HUES64 (cell line): ENCODE measurements at regions not wholly inside any gene's neighbourhood (a gene's known extent, or its start where the extent isn't known, plus 50 kb on each side); places are given as distances from the start of the nearest gene placed in this dataset.

Experiments used
- H3K27ac ChIP-seq: 2 replicates; pipeline ENCODE4 v1.7.0; 2013; ENCODE audit warnings: low read depth, low read length, inconsistent platforms
- H3K27me3 ChIP-seq: 2 replicates; pipeline ENCODE4 v1.6.1; 2013; ENCODE audit warnings: mild to moderate bottlenecking, low read length; ENCODE audit not compliant: insufficient read depth
- H3K36me3 ChIP-seq: 2 replicates; pipeline ENCODE4 v1.6.1; 2013; ENCODE audit warnings: mild to moderate bottlenecking, low read length; ENCODE audit not compliant: insufficient read depth
- H3K4me1 ChIP-seq: 2 replicates; pipeline ENCODE4 v1.6.1; 2013; ENCODE audit warnings: mild to moderate bottlenecking, low read length, moderate library complexity; ENCODE audit not compliant: insufficient read depth
- H3K4me3 ChIP-seq: 2 replicates; pipeline ENCODE4 v1.5.1; 2013; ENCODE audit warnings: mild to moderate bottlenecking, low read length, moderate library complexity
- H3K9ac ChIP-seq: 2 replicates; pipeline ENCODE4 v1.6.1; 2013; ENCODE audit warnings: mild to moderate bottlenecking, low read depth, low read length
- H3K9me3 ChIP-seq: 2 replicates; pipeline ENCODE4 v1.6.1; 2013; ENCODE audit warnings: low read depth, low read length; ENCODE audit not compliant: insufficient read depth
- WGBS: fragments of 150-250, 120-280 bp; methylation state at CpG from one replicate; pipeline ENCODE4 v1.1.7; 2013; ENCODE audit warnings: missing lambda C conversion rate; 5-methylcytosine and 5-hydroxymethylcytosine counted together

DNA sequence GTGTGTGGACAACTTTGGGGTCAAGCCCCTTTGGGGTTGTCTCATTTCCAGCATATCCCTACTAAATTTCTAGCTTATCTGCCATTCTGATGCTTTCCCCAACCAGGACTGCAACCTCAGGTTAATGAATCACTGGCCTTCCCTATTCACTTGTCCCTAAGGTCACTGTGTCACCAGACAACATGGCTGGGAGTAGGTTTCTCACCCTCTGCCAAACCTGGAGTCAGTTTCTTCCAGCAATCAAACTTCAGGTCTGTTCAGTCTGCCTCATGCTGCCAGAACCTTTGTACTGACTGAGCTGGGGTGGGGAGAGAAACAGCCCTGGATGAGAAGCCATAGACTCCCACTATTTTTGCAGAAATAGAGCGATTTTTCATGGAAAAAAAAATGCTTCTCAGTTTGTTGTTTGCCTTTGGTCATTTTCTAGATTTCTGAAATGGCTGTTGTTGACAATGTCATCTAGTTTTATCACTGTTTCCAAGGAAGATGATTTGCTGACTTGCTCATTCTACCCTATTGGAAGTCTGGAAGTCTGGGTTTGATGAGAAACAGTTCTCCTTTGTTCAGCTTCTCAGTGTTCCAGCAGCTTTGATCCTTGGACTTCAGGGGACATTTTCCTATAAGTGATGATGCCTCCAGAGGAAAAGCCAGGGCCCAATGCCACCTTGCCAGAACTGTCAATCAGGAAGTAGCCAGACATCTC, 74.8 kb upstream of the IL12A start:
- H3K4me3 ChIP-seq: no peak overlapping the region
- H3K27ac ChIP-seq: no peak overlapping the region
- no peaks in the 10 kb centered on the region for H3K27me3 ChIP-seq
- no peaks in the 10 kb centered on the region for H3K4me1 ChIP-seq
- H3K9ac ChIP-seq: no peak overlapping the region
- 92% methylated on average over 1 of the region's 1 CpG for WGBS
- no peaks in the 10 kb centered on the region for H3K36me3 ChIP-seq
- H3K9me3 ChIP-seq: no peaks in the 10 kb centered on the region

DNA sequence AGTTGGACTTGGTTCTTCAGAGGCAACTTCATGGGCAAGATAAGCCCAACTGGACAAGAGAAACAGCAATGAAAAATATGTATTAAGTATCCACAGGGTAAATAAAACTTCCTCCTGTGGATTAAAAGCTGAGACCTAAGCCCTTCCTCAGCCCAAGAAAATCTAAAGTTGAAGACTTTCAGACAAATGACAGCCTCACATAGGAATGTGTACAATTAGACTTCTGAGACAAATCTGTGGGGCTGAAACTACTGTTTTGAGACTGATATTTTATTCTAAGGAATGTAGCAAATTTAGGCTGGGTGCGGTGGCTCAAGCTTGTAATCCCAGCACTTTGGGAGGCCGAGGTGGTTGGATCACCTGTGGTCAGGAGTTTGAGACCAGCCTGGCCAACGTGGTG, 74.2 kb upstream of the IL12A start:
- no peak overlapping the region for H3K9ac ChIP-seq
- no peak overlapping the region for H3K4me3 ChIP-seq
- no peaks in the 10 kb centered on the region for H3K4me1 ChIP-seq
- no peak overlapping the region for H3K27ac ChIP-seq
- H3K9me3 ChIP-seq: no peaks in the 10 kb centered on the region
- no peaks in the 10 kb centered on the region for H3K27me3 ChIP-seq
- H3K36me3 ChIP-seq: no peaks in the 10 kb centered on the region
- WGBS: 88% methylated on average over 3 of the region's 3 CpGs

- Histone ChIP-seq H3K4me1 (no peaks in the 10 kb centered on the region), H3K27me3 (no peaks in the 10 kb centered on the region), H3K9ac (no peak overlapping the region), H3K9me3 (no peaks in the 10 kb centered on the region), H3K4me3 (no peak overlapping the region), H3K27ac (no peak overlapping the region), H3K36me3 (no peaks in the 10 kb centered on the region)
- 96% methylated on average over 1 of the region's 2 CpGs for WGBS
These were observed 72.6 kb upstream of the IL12A start for GRCh38 chr3:159916052-159916451.

DNA sequence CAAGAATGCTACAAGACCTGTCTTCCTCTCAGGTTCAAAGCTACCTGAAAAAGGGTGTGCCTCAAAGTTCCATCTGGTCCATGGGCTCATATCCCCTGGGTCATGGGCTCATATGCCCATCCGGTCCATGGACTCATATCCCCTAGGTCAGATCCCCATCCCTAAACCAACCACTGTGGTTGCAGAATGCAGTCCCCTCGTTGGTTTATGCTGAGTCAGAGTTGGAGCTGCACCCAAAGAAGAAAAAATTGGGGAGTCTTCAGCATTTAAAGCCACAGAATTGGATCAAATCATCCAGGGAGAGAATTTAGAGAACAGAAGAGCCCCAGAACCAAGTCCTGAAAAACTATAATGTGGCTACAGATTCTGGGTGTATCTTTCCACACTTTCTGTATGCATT, 71.5 kb upstream of the IL12A start:
- H3K9ac ChIP-seq: no peak overlapping the region
- no peaks in the 10 kb centered on the region for H3K27me3 ChIP-seq
- no peaks in the 10 kb centered on the region for H3K4me1 ChIP-seq
- 99% methylated on average over 2 of the region's 2 CpGs for WGBS
- H3K36me3 ChIP-seq: no peaks in the 10 kb centered on the region
- H3K27ac ChIP-seq: no peak overlapping the region
- H3K9me3 ChIP-seq: no peaks in the 10 kb centered on the region
- H3K4me3 ChIP-seq: no peak overlapping the region

DNA sequence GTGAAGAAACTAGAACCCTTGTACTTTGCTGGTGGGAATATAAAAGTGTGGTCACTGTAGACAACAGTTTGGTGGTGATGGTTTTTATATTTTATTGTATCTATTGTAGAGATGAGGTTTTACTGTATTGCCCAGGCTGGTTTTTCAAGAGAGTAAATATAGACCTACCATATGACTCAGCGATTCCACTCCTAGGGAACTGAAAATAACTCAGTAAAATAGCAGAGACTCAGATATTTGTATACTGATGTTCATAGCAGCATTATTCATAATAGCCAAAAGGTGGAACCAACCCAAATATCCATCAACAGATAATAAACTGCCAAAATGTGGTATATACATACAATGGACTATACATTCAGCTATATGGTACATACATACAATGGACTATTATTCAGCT, 68.8 kb upstream of the IL12A start:
- no peak overlapping the region for H3K27ac ChIP-seq
- H3K9ac ChIP-seq: no peak overlapping the region
- no CpG with 5 or more reads among the region's 1 CpG for WGBS
- H3K36me3 ChIP-seq: no peaks in the 10 kb centered on the region
- H3K27me3 ChIP-seq: no peaks in the 10 kb centered on the region
- no peaks in the 10 kb centered on the region for H3K9me3 ChIP-seq
- H3K4me1 ChIP-seq: no peaks in the 10 kb centered on the region
- no peak overlapping the region for H3K4me3 ChIP-seq

GRCh38 chr3:159922193-159922840, 66.3 kb upstream of the IL12A start:
- 90% methylated on average over 2 of the region's 4 CpGs for WGBS
- Histone ChIP-seq H3K4me3 (no peak overlapping the region), H3K9ac (no peak overlapping the region), H3K36me3 (no peaks in the 10 kb centered on the region), H3K27me3 (no peaks in the 10 kb centered on the region), H3K4me1 (no peaks in the 10 kb centered on the region), H3K27ac (no peak overlapping the region), H3K9me3 (no peaks in the 10 kb centered on the region)

DNA sequence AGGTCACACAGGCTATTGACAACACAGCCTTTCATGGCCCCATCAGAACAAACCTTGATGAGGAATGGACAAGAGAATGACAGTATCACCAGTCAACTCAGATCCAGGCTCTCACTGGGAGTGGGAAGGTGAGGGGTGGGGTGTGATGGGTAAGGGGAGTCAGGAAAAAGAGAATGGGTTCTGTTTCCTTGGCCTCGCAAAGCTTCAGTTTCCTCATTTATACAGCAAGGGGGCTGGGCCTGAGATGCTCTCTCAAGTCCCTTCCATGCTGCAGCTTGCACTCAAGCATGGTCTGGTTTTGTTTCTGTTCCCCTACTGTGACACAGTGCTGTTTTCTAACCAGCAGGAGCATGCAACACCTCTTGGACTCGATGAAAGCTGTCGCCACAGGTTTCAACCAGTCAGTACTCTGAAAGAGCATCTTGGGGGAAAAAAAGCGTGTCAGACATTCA, 65.7 kb upstream of the IL12A start:
- H3K4me1 ChIP-seq: no peaks in the 10 kb centered on the region
- WGBS: 94% methylated on average over 4 of the region's 4 CpGs
- no peaks in the 10 kb centered on the region for H3K36me3 ChIP-seq
- no peak overlapping the region for H3K9ac ChIP-seq
- H3K27ac ChIP-seq: no peak overlapping the region
- H3K4me3 ChIP-seq: no peak overlapping the region
- H3K9me3 ChIP-seq: no peaks in the 10 kb centered on the region
- H3K27me3 ChIP-seq: no peaks in the 10 kb centered on the region

DNA sequence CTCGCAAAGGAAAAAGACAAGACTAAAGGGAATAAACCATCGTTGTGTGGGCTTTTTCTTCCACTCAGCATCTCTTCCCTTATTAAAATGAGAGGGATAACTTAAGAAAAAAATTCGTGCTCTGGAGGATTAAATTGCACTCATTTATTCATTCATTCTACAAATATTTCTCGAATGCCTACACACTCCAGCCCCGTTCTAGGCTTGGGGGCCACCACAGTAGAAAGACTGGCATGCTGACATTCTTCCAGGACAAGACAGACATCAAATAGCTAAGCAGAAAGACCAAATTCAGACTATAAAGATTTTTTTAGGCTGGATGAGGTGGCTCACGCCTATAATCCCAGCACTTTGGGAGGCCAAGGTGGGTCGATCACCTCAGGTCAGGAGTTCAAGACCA, 65.3 kb upstream of the IL12A start:
- H3K27me3 ChIP-seq: no peaks in the 10 kb centered on the region
- WGBS: 93% methylated on average over 7 of the region's 7 CpGs
- no peak overlapping the region for H3K4me3 ChIP-seq
- no peaks in the 10 kb centered on the region for H3K9me3 ChIP-seq
- no peak overlapping the region for H3K9ac ChIP-seq
- H3K27ac ChIP-seq: no peak overlapping the region
- H3K4me1 ChIP-seq: no peaks in the 10 kb centered on the region
- H3K36me3 ChIP-seq: no peaks in the 10 kb centered on the region

GRCh38 chr3:159923956-159924355, 64.7 kb upstream of the IL12A start:
- Histone ChIP-seq H3K36me3 (no peaks in the 10 kb centered on the region), H3K4me3 (no peak overlapping the region), H3K4me1 (no peaks in the 10 kb centered on the region), H3K27ac (no peak overlapping the region), H3K9ac (no peak overlapping the region), H3K9me3 (no peaks in the 10 kb centered on the region), H3K27me3 (no peaks in the 10 kb centered on the region)
- 95% methylated on average over 6 of the region's 6 CpGs for WGBS

DNA sequence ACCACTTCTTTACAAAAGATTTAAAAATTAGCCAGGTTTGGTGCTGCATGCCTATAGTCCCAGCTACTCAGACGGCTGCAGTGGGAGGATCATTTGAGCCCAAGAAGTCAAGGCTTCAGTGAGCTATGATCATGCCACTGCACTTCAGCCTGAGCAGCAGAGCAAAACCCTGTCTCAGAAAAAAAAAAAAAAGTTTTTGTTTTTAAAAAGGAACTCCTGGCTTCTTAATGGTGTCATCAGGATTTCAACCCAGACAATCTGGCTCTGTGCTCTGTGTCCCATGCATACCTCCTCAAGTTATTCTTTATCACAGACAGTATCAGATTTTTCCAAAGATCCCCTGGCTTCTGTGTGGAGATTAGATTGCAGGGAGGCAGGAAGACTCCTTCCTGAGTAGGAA, 64.2 kb upstream of the IL12A start:
- Histone ChIP-seq H3K36me3 (no peaks in the 10 kb centered on the region), H3K4me3 (no peak overlapping the region), H3K9me3 (no peaks in the 10 kb centered on the region), H3K4me1 (no peaks in the 10 kb centered on the region), H3K27ac (no peak overlapping the region), H3K9ac (no peak overlapping the region), H3K27me3 (no peaks in the 10 kb centered on the region)
- 100% methylated on average over 1 of the region's 1 CpG for WGBS

DNA sequence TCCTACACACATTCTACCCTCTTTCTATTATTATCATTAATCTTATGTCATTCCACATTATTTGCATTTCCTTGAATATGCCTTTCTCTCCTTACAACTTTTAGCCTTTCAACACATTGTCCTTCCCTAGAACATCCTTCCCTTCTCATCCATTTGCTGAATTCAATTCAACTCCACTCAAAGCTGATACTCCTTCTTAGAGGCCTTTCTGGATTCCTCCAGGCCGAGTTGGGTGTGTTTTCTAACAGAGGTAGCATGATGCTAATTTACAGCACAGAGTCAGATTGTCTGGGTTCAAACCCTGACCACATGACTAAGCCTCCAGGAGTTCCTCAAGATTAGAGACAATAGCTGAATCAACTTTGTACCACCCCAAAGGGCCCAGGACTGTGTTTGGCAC, 63.4 kb upstream of the IL12A start:
- no peaks in the 10 kb centered on the region for H3K36me3 ChIP-seq
- H3K9me3 ChIP-seq: no peaks in the 10 kb centered on the region
- no peak overlapping the region for H3K9ac ChIP-seq
- 100% methylated on average over 1 of the region's 1 CpG for WGBS
- no peaks in the 10 kb centered on the region for H3K4me1 ChIP-seq
- H3K27me3 ChIP-seq: no peaks in the 10 kb centered on the region
- H3K4me3 ChIP-seq: no peak overlapping the region
- H3K27ac ChIP-seq: no peak overlapping the region
